ENCODE measurements at regions not wholly inside any gene's neighbourhood (a gene's known extent, or its start where the extent isn't known, plus 50 kb on each side); places are given as distances from the start of the nearest gene placed in this dataset.
"Not testable (repeated sequence)": the region's sequence is repeated elsewhere in the genome, so short reads cannot be mapped to it uniquely, and the experiment has no call there.

DNA sequence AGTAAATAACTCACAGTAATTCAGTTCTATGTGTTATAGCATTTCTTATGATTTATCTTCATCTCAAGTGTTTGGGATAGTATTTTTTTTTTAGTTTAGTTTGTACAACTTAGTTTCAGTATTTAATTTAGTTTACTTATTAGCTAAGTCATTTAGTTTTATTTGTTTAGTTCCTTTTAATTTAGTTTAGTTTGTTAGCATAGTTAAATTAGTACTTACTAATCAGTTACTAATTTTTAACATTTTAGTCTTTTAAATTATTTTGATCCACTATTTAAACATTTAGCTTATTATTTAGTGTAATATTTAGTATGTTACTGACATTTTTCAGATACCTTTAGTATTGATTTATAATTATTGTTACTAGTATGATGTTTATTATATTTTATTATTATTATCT is 85.2 kb upstream of the SIPA1L2 start:
- no peak for DNase-seq

DNA sequence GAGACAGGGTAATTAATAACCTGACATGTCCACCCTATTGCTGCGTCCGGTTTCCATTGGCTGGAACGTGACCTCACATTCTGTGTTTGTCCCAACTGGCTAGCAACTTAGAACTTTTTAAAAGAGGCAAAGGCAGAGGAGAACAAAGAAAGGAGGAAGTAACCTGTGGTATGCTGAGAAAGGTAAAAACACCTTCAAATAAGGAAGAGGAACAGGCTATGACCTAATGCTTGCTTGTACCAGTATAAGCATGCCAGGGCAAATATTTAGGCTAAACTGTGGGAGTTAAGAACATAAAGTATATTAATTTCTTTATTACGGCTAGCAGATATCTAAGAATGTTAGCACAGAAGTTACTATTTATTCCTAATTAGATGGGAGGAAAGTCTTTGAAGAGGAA is 87.3 kb upstream of the MAP10 start:
- not testable (repeated sequence) for DNase-seq

DNA sequence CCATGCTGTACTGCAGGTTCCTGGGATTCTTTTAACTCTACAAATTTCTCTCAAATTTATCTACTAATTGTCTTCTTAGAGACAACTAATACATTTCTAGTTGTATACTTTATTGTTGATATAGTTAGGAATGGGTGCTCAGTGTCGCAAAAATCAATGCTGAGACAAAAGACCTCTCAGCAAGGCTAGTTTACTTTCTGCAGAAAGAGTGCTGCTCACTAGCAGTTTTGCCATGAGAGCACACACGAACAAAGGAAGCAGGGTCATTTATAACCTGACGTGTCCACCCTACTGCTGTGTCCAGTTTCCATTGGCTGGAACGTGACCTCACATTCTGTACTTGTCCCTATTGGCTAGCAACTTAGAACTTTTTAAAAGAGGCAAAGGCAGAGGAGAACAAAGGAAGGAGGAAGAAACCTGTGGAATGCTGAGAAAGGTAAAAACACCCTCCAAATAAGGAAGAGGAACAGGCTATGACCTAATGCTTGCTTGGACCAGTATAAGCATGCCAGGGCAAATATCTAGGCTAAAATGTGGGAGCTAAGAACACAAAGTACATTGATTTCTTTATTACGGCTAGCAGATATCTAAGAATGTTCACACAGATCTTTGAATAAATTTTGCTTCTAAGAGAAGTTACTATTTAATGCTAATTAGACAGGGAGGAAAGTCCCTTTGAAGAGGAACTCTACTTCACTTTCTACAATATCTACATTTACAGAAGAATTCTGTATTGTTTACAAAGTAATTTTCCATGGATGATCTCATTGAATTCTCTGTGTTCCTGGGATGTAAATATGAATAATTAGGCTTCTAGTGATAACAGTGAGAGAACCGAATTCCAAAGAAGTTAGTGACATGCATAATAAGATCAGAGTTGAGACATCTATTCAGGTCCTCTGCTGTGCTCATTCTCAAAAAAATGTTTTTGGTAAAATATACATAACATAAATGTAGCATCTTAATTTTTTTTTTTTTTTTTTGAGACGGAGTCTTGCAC is 86.0 kb upstream of the MAP10 start:
- no peak for DNase-seq

DNA sequence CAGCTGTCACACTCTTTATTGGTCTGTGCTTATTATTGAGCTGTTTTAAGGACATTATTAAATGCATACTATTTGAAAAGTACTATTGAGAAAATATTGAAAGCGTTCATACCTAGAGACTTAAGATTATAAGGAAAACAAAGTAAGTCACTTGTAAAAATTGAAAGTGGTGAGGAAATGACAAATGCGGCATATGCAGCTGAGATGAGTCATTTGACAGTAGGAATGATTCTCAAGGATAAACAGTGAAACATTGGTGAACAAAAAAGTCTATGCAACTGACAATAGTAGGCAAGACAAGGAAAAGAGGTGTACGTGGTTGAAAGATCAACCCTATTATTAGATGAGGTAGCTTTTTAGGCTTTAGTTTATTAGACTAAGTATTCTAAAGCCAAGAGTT is 82.6 kb upstream of the MAP10 start:
- DNase-seq: no peak

DNA sequence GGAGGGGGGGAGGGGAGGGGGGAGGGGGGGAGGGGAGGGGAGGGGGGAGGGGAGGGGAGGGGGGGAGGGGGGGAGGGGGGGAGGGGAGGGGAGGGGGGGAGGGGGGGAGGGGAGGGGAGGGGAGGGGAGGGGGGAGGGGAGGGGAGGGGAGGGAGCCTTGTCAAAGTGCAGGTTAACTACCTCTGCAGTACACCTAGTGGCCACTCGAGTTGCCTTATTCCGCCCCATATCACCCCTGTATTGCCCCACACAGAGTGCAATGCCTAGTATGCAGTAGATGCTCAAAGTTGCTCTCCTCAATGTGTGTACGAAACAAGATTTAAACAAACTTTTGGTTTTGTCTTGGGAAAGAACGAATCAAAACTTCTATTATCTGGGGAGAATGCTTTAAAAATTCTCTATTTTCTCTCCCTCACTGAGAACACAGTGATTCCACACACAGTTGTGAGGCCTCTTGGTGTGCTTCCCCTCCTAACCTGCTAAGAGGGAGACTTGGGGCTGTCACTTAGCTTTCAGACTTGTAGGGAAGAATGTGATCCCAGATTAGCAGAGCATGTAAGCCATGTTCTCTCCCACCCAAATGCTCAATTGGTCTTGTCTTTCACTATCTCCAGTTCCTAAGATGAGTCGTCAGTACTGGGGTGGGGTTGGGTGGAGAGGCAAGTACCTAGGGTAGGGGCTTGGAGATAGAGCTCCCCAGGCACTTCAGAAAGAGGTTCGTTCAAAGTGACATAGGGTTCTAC is 79.7 kb upstream of the MAP10 start:
- DNase-seq: no peak

DNA sequence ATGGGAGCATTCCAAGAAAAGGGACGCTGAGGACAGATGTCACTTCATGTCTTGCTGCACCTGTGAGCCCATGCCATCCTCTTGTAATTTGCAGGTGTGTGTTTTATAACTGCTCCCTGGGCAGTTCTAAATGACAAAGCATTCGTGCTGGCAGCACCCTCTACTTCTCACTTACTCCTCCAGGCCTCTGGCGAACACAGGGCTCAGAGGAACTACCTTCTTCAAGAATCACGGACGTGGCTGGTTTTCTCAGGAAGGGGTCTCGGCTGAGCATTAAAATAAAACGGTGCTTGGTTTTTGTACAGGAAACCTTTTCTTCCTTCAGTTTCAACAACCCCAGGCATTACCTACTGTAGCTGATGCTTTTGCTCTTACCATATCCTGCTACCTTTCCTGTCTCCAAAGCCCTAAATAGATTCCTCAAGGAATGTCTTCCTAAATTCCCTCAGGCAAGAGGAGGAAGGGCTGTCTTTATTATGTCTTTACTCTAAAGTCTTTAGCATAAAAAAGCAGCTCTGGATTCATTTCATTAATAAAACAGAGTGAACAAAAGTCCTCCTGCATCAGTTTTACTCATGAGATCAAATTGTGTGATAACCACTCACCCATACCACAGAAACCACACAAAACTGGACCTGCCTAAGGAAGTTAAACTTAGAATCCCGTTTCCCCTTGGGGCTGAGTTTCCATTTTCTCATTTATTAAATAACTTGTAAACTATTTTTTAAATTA is 79.0 kb upstream of the MAP10 start:
- DNase-seq: no peak

DNA sequence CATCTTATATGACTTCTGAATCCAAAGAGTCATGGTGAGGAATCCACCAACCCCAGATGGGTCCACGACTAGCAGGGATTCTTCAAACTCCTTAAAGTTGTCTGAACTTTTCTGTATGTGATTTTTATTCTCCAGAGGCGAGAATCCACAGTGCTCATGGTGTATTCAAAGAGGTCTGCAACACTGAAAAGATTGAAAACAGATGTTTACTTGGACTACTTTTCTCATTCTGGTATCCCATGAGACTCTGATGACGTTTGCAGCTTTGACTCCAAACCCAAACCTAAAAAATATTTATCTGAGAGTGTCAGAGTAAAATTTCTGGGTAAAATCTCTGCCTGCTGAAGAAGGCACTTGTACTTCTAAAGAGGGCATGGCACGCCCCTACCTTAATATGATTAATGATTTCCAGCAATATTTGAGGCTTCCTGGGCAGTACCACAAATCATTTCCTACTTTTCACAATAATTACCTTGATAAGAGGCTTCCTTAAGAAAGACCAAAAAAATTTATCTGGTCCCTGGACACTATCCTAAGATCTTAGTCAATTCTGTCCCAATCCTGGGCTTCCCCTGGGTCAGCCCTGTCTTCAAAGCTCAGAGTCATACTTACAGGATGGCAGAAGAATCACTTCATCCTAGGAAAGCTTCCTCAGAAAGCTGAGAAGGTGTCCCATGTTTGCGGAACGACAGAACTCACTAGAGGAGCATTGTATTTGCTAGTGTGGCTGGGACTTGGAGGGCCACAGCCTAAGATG is 76.5 kb upstream of the MAP10 start:
- DNase-seq: no peak

DNA sequence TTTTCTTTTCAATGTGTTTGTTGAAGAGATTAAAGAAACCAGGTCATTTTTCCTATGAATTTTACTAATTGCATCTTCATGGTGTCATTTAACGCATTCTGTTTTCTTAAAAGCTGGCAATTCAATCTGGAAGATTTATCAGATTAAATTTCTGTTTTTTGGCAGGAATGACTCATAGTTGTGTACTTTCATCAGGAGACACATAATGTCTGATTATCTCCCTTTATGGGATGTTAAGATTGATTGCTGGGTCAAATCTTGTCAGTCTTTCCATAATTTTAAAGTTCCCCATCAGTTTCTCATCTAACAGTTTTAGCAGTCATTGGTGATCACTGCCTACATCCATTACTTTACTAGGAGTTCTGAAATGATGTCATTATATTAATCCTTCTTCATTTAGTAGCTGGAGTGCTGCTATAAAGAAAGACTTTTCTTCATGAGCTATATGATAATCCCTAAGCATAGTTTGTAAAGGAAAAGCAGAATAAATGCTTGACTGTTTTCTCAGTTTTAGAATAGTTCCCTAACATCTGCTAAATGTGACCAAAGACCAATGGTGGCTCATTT is 72.8 kb upstream of the MAP10 start:
- no peak for DNase-seq

DNA sequence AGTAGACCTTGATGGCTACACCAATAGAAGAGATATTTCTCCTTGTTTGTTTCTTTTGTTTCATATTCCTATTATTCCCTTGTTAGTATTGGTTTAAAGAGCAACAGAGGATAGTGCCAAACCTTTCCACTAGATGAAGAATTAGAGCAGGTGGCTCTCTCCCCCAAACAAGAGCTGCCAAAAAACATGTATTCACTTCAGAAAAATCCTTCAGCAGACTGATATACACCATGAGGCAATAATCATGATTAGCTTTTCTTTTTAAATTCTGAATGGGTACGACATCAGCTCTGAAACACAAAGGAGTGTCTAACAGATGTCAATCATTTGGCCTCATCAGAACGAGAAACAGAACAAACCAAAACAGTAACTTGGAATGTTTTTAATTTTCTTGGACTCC is 67.3 kb upstream of the MAP10 start:
- no peak for DNase-seq

DNA sequence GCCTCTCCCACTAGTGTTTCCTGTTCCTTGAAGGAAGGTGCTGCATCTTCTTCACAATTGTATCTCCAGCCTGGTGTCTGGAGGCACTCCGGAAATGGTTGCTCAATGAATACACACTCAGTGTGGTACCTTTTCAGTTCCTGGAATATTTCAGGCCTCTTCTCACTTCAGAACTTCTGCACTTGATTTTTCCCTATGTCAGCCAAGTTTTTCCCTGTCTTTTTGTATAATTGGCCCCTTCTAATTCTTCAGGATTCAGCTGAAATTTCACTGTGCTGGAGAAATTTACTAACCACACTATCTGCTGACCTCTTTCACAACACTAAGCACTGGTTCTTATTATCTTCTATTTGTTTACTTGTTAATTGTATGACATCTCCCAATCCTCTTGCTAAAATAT is 61.2 kb upstream of the MAP10 start:
- no peak for DNase-seq

DNA sequence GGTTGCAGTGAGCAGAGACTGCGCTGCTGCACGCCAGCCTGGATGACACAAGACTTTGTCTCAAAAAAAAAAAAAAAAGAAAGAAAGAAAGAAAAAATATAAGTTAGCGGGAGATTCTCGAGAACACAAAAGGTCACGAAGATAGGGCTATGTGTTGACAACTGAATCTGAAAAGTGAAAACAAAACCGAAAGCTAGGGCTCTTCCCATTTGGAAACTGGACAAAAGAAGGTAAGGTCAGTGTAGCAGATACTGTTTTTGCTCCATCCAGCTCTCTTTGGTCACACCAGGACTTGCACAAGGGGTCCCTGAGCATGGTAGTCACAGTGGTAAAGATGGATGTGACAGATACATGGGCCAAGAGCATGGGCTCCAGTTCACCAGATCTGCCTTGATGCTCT is 60.4 kb upstream of the MAP10 start:
- no peak for DNase-seq

DNA sequence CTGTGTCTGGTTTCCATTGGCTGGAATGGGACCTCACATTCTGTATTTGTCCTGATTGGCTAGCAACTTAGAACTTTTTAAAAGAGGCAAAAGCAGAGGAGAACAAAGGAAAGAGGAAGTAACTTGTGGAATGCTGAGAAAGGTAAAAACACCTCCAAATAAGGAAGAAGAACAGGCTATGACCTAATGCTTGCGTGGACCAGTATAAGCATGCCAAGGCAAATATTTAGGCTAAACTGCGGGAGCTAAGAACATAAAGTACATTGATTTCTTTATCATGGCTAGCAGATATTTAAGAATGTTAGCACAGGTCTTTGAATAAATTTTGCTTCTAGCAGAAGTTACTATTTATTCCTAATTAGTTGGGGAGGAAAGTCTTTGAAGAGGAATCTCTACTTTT is 59.5 kb upstream of the MAP10 start:
- not testable (repeated sequence) for DNase-seq

DNA sequence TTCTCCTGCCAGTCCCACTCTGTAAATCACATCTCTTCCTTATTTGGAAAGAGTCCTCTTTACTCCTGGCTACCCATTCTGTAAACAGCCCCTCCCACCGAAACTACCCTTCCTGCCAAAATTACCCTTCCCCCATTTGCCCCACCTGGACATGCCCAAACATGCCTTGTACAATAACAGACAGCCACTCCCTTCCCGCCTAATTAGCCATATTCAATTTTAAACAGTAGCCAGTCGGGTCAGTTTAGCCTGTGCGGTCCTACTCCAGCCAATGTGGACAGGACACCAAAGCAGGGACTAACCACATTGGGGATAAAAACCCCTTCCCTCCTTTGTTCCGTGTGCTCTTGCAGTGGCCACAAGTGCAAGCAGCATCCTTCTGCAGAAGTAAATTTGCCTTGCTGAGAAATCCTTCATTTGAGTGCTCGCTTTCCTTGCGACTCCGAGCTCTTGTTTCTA is 56.3 kb upstream of the MAP10 start:
- DNase-seq: no peak

DNA sequence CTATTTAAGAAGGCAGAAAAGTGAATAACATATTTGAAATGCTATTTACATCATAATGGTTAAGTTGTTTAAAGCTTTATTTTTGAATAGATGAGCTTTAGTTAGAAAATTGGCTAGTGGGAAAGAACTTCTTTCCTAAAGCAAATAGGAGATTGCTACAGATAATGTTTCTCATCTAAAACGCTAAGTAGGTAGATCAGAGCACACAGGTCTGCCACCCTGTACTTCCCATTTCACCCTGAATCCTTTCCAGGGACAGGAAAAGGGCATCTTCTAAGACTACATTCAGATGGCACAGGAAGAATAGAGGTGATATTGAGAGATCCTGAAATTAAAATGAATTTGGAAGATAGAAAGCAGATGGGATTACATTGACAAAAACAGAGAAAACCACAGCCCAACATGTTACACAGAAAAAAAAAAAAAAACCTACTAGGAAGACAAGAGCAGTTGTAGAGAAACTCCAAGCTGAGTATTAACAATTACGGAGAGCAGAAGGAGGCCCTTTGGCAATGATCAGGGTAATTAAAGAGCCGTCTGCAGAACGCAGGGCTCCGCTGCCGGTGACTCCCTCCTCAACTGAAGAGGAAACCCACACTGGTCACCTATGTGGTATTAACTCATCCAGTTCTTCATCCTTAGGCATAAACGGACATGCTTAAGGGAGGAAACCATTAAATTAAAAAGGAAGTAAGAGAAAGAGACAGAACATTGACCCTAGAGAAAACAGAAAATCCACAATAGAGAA is 53.6 kb upstream of the MAP10 start:
- DNase-seq: no peak

DNA sequence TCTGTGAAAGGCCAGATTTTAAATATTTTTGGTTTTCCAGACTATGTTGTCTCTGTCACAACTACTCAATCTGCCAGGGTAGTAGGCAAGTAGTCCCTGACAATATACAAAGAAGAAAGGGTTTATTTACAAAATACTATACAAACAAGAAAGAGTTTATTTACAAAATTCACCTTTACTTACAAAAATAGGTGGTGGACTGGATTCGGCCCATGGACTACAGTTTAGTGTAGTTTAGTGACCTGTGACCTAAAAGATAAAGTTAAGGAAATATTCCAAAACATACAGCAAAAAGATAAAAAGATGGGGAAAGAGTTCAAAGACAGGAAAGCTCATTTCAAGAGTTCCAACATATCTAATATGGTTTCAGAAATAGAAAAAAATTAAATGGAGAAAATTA is 52.9 kb upstream of the MAP10 start:
- DNase-seq: no peak

DNA sequence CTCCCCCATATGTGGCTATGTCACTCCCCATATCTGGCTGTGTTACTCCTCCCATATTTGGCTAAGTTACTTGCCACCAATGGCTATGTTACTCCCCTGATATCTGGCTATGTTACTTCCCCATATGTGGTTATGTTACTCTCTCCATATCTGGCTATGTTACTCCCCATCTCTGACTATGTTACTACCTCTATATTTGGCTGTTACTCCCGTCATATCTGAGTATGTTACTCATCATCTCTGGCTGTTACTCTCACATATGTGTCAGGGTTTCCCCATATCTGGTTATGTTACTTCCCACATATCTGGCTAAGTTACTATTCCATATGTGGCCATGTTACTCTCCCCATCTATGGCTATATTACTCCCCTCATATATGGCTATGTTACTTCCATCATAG is 50.3 kb upstream of the MAP10 start:
- no peak for DNase-seq
